ENCODE measurements at regions not wholly inside any gene's neighbourhood (a gene's known extent, or its start where the extent isn't known, plus 50 kb on each side); places are given as distances from the start of the nearest gene placed in this dataset.

GRCh38 chr16:66278111-66278531, 88.4 kb upstream of the CDH5 start:
- no peak overlapping the region for H3K4me3 ChIP-seq (ENCODE audit: low read length in 2 of 2)
- no peaks in the 10 kb centered on the region for H3K9me3 ChIP-seq (ENCODE audit: control insufficient read depth in 2 of 2, insufficient read depth in 1 of 2, low read length in 1 of 2)
- no peak for DNase-seq (ENCODE audit: low read depth in 6 of 9, low spot score in 9 of 9)
- no peaks in the 10 kb centered on the region for H3K27me3 ChIP-seq (ENCODE audit: control insufficient read depth in 2 of 2, insufficient read depth in 1 of 2, low read length in 1 of 2)
- peaks cover 0 to 2% of the 10 kb centered on the region in 2 donors for H3K4me1 ChIP-seq (ENCODE audit: control insufficient read depth in 2 of 2, insufficient read depth in 2 of 2, low read length in 2 of 2)
- H3K36me3 ChIP-seq (ENCODE audit: control insufficient read depth in 2 of 2, insufficient read depth in 2 of 2, low read length in 1 of 2) = no peaks in the 10 kb centered on the region
- H3K27ac ChIP-seq (ENCODE audit: low read depth in 1 of 2, low read length in 1 of 2) = no peak overlapping the region
- WGBS = 87% methylated on average over 2 of the region's 2 CpGs

- Histone ChIP-seq H3K27me3 (ENCODE audit: control insufficient read depth in 2 of 2, insufficient read depth in 1 of 2, low read length in 1 of 2) (peaks cover 0 to under 1% of the 10 kb centered on the region in 2 donors), H3K4me1 (ENCODE audit: control insufficient read depth in 2 of 2, insufficient read depth in 2 of 2, low read length in 2 of 2) (peaks cover 0 to 2% of the 10 kb centered on the region in 2 donors), H3K4me3 (ENCODE audit: low read length in 2 of 2) (no peak overlapping the region), H3K9me3 (ENCODE audit: control insufficient read depth in 2 of 2, insufficient read depth in 1 of 2, low read length in 1 of 2) (no peaks in the 10 kb centered on the region), H3K36me3 (ENCODE audit: control insufficient read depth in 2 of 2, insufficient read depth in 2 of 2, low read length in 1 of 2) (no peaks in the 10 kb centered on the region), H3K27ac (ENCODE audit: low read depth in 1 of 2, low read length in 1 of 2) (no peak overlapping the region)
- WGBS = 96% methylated on average over 6 of the region's 6 CpGs
- no peak for DNase-seq (ENCODE audit: low read depth in 6 of 9, low spot score in 9 of 9)
Observed at GRCh38 chr16:66277311-66278070, 89.0 kb upstream of the CDH5 start.

GRCh38 chr16:66275775-66276428, 90.6 kb upstream of the CDH5 start:
- Histone ChIP-seq H3K9me3 (ENCODE audit: control insufficient read depth in 2 of 2, insufficient read depth in 1 of 2, low read length in 1 of 2) (no peaks in the 10 kb centered on the region), H3K4me3 (ENCODE audit: low read length in 2 of 2) (no peak overlapping the region), H3K36me3 (ENCODE audit: control insufficient read depth in 2 of 2, insufficient read depth in 2 of 2, low read length in 1 of 2) (no peaks in the 10 kb centered on the region), H3K27ac (ENCODE audit: low read depth in 1 of 2, low read length in 1 of 2) (no peak overlapping the region), H3K27me3 (ENCODE audit: control insufficient read depth in 2 of 2, insufficient read depth in 1 of 2, low read length in 1 of 2) (peaks cover 0 to 8% of the 10 kb centered on the region in 2 donors), H3K4me1 (ENCODE audit: control insufficient read depth in 2 of 2, insufficient read depth in 2 of 2, low read length in 2 of 2) (peaks cover 0 to 2% of the 10 kb centered on the region in 2 donors)
- peak in 2 of 9 donors; percentile 22 to 43 for DNase-seq (ENCODE audit: low read depth in 6 of 9, low spot score in 9 of 9)
- 38% methylated on average over 6 of the region's 6 CpGs for WGBS

DNA sequence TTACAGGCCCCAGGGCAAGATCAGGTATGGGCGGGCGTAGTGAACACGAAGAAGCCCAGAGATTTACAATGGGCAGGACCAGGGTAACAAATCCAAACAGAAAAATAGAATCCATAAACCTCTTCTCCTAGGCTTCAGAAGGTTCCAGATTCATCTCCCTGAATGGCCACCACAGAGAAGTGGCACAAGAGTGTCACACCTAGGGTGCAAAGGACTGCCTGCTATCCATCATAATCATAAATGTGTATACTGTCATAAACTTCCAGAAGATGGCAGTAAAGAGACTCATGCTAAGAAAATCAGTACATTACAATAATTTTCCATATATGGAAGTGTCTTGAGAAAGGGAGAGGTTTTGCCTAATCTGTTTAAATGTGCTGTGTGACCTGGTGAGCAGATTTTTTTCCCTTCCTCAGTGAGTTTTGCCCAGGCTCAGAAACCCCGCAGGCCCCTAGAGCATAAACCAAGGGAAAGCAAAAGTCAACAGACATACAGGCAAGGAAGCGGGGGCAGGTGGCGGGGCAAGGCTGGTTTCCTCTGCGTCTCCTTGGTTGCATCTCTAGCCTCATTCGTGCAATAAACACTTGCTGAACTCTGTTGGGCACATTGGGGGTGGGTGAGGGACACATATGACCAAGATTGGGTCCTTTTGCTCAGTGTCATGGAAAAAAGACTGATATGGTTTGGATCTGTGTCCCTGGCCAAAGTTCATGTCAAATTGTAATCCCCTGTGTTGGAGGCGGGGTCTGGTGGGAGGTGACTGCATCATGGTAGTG, 92.0 kb upstream of the CDH5 start:
- Histone ChIP-seq H3K36me3 (ENCODE audit: control insufficient read depth in 2 of 2, insufficient read depth in 2 of 2, low read length in 1 of 2) (no peaks in the 10 kb centered on the region), H3K4me3 (ENCODE audit: low read length in 2 of 2) (no peak overlapping the region), H3K27ac (ENCODE audit: low read depth in 1 of 2, low read length in 1 of 2) (no peak overlapping the region), H3K27me3 (ENCODE audit: control insufficient read depth in 2 of 2, insufficient read depth in 1 of 2, low read length in 1 of 2) (peaks cover 3 to 16% of the 10 kb centered on the region in 2 donors), H3K9me3 (ENCODE audit: control insufficient read depth in 2 of 2, insufficient read depth in 1 of 2, low read length in 1 of 2) (peaks cover 0 to 1% of the 10 kb centered on the region in 2 donors), H3K4me1 (ENCODE audit: control insufficient read depth in 2 of 2, insufficient read depth in 2 of 2, low read length in 2 of 2) (peaks cover 0 to 10% of the 10 kb centered on the region in 2 donors)
- DNase-seq (ENCODE audit: low read depth in 6 of 9, low spot score in 9 of 9) = peak in 2 of 9 donors; percentile 26 to 35
- 75% methylated on average over 9 of the region's 9 CpGs for WGBS

DNA sequence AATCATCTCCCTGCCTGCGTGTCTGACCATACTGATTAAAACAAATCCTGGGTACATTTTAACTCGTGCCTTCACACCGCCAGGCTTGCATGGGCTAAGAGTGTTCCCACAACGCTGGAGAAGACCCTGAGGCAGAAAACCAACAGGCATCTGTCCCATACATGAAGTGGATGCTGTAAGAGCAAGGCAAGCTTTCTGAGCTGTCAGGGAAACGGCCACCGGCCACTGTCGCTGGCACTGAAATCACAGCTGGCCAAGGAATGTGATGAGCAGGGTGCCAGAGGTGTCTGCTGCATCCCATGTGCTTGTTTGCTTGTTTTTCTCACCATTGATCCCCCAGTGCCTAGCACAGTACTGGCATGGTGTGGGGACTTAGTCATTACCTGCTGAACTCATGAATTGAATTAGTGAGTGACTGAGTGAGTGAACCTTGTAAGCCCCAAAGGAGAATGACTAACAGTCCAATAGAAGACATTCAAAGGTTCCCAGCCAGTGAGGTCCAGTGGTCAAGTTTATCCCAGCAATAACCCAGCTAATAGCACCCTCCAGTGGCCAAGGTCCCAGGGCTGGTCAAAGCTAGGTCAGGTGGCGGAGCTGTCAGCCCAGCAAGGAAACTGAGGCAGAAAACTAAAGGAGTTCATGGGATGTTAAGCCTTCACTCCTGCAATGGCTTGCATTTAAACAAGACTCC, 92.7 kb upstream of the CDH5 start:
- H3K36me3 ChIP-seq (ENCODE audit: control insufficient read depth in 2 of 2, insufficient read depth in 2 of 2, low read length in 1 of 2) = no peaks in the 10 kb centered on the region
- H3K4me3 ChIP-seq (ENCODE audit: low read length in 2 of 2) = no peak overlapping the region
- no peak for DNase-seq (ENCODE audit: low read depth in 6 of 9, low spot score in 9 of 9)
- H3K27me3 ChIP-seq (ENCODE audit: control insufficient read depth in 2 of 2, insufficient read depth in 1 of 2, low read length in 1 of 2) = peaks cover 3 to 16% of the 10 kb centered on the region in 2 donors
- peaks cover 0 to 10% of the 10 kb centered on the region in 2 donors for H3K4me1 ChIP-seq (ENCODE audit: control insufficient read depth in 2 of 2, insufficient read depth in 2 of 2, low read length in 2 of 2)
- H3K9me3 ChIP-seq (ENCODE audit: control insufficient read depth in 2 of 2, insufficient read depth in 1 of 2, low read length in 1 of 2) = peaks cover 0 to 1% of the 10 kb centered on the region in 2 donors
- WGBS = 92% methylated on average over 8 of the region's 8 CpGs
- H3K27ac ChIP-seq (ENCODE audit: low read depth in 1 of 2, low read length in 1 of 2) = no peak overlapping the region

DNA sequence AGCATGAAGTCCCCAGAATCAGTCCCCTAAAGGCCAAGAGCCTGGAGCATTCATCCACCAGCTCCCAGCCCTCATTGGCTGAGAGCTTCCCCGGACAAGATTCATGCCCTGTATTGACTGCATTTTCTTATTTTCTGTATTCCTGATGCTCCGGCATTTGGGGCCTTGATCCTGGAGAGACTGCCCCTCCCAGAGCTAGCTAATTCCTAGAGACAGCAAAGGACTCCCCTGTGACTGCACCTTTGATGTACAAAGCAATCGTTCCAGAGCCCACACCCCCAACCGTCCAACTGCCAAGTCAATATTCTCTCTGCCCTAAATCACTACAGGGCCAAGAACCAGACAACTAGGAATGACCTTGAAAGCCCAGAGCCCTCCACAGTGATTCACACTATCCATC, 93.4 kb upstream of the CDH5 start:
- no peak for DNase-seq (ENCODE audit: low read depth in 6 of 9, low spot score in 9 of 9)
- Histone ChIP-seq H3K27ac (ENCODE audit: low read depth in 1 of 2, low read length in 1 of 2) (no peak overlapping the region), H3K9me3 (ENCODE audit: control insufficient read depth in 2 of 2, insufficient read depth in 1 of 2, low read length in 1 of 2) (peaks cover 0 to 1% of the 10 kb centered on the region in 2 donors), H3K4me1 (ENCODE audit: control insufficient read depth in 2 of 2, insufficient read depth in 2 of 2, low read length in 2 of 2) (peaks cover 0 to 10% of the 10 kb centered on the region in 2 donors), H3K4me3 (ENCODE audit: low read length in 2 of 2) (no peak overlapping the region), H3K27me3 (ENCODE audit: control insufficient read depth in 2 of 2, insufficient read depth in 1 of 2, low read length in 1 of 2) (peaks cover 3 to 16% of the 10 kb centered on the region in 2 donors), H3K36me3 (ENCODE audit: control insufficient read depth in 2 of 2, insufficient read depth in 2 of 2, low read length in 1 of 2) (no peaks in the 10 kb centered on the region)
- WGBS = 86% methylated on average over 4 of the region's 4 CpGs

GRCh38 chr16:66272461-66272860, 94.0 kb upstream of the CDH5 start:
- no peak overlapping the region for H3K27ac ChIP-seq (ENCODE audit: low read depth in 1 of 2, low read length in 1 of 2)
- peaks cover 0 to 13% of the 10 kb centered on the region in 2 donors for H3K4me1 ChIP-seq (ENCODE audit: control insufficient read depth in 2 of 2, insufficient read depth in 2 of 2, low read length in 2 of 2)
- H3K9me3 ChIP-seq (ENCODE audit: control insufficient read depth in 2 of 2, insufficient read depth in 1 of 2, low read length in 1 of 2) = peaks cover 0 to 1% of the 10 kb centered on the region in 2 donors
- DNase-seq (ENCODE audit: low read depth in 6 of 9, low spot score in 9 of 9) = no peak
- H3K36me3 ChIP-seq (ENCODE audit: control insufficient read depth in 2 of 2, insufficient read depth in 2 of 2, low read length in 1 of 2) = no peaks in the 10 kb centered on the region
- 96% methylated on average over 6 of the region's 6 CpGs for WGBS
- peaks cover 3 to 16% of the 10 kb centered on the region in 2 donors for H3K27me3 ChIP-seq (ENCODE audit: control insufficient read depth in 2 of 2, insufficient read depth in 1 of 2, low read length in 1 of 2)
- no peak overlapping the region for H3K4me3 ChIP-seq (ENCODE audit: low read length in 2 of 2)

DNA sequence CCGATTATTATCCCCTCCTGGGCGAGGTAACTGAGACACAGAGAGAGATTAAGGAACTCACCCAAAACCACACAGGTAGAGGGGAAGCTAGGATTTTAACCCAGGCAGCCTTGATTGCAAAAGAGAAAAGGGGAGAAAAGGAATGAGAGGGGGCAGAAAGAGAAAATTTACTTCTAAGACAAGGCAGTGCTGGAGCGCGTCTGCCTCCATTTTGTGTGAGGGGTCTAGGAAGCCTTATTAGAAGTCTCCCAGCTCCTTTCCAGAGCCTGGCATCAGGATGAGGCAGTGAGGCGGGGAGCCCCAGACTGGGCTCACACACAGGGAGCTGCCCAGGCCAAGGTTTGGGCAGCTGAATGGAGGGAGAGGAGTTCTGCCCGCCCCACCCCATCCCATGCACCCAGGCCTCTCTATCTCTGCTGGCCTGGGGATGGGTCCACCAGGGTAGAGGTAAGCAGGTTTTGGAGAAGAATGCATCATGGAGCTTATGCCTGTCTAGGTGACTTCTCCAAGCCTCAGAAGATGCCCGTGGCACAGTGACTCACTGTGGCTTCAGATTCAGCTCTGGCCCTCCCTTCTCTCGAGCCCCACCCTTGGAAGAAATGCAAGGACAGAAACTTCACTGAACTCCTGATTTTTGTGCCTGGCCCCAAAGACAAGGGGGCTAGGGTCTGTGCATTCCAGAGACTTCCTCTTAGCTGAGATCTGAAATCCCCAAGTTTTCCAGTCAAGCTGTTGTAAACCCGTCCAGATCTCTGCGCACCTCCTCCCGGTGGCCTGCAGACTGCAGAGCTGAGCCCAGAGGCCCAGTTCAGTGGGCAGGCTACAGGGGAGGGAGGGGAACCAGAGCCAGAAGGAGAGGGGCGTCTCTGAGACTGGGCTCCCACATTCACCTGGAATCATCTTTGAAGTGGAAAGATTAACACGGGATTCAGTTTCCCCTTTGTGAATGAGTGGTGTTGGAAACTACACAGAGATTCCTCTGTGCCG, 95.1 kb upstream of the CDH5 start:
- Histone ChIP-seq H3K9me3 (ENCODE audit: control insufficient read depth in 2 of 2, insufficient read depth in 1 of 2, low read length in 1 of 2) (peaks cover 0 to 1% of the 10 kb centered on the region in 2 donors), H3K27ac (ENCODE audit: low read depth in 1 of 2, low read length in 1 of 2) (no peak overlapping the region), H3K4me3 (ENCODE audit: low read length in 2 of 2) (no peak overlapping the region), H3K27me3 (ENCODE audit: control insufficient read depth in 2 of 2, insufficient read depth in 1 of 2, low read length in 1 of 2) (peaks cover 3 to 21% of the 10 kb centered on the region in 2 donors), H3K4me1 (ENCODE audit: control insufficient read depth in 2 of 2, insufficient read depth in 2 of 2, low read length in 2 of 2) (peaks cover 2 to 23% of the 10 kb centered on the region in 2 donors), H3K36me3 (ENCODE audit: control insufficient read depth in 2 of 2, insufficient read depth in 2 of 2, low read length in 1 of 2) (no peaks in the 10 kb centered on the region)
- no peak for DNase-seq (ENCODE audit: low read depth in 6 of 9, low spot score in 9 of 9)
- 89% methylated on average over 14 of the region's 14 CpGs for WGBS
